GM23338 (cell line): ENCODE measurements at regions not wholly inside any gene's neighbourhood (a gene's known extent, or its start where the extent isn't known, plus 50 kb on each side); places are given as distances from the start of the nearest gene placed in this dataset.

Experiments
- ATAC-seq: fragments of 200-7000 bp; cut with Tn5 transposase; 3 replicates; pipeline ENCODE4 v1.9.1; 2020
- DNase-seq: peaks from one replicate; pipeline ENCODE4 v3.0.0-alpha.2; 2015; ENCODE audit warnings: low spot score
- H2AFZ ChIP-seq: fragments of 200-600 bp; sonication (generic); 2 replicates; pipeline ENCODE4 v1.8.0; 2016; ENCODE audit warnings: antibody characterized with exemption, mild to moderate bottlenecking, moderate library complexity
- H3F3A ChIP-seq: fragments of 200-600 bp; sonication (generic); replicated peaks from 2 replicates; pipeline ENCODE4 v1.8.0; 2017; ENCODE audit warnings: antibody characterized with exemption, mixed run types, low read depth
- H3K27ac ChIP-seq: fragments of 200-600 bp; sonication (generic); 2 replicates; pipeline ENCODE4 v1.6.1; 2016; ENCODE audit warnings: low read depth
- H3K27me3 ChIP-seq: fragments of 200-600 bp; sonication (generic); 2 replicates; pipeline ENCODE4 v1.8.0; 2016; ENCODE audit warnings: mild to moderate bottlenecking, mixed run types, moderate library complexity; ENCODE audit not compliant: insufficient read depth
- H3K36me3 ChIP-seq: fragments of 200-600 bp; sonication (generic); 2 replicates; pipeline ENCODE4 v1.8.0; 2016; ENCODE audit warnings: mild to moderate bottlenecking; ENCODE audit not compliant: insufficient read depth
- H3K4me1 ChIP-seq: fragments of 200-600 bp; sonication (generic); 2 replicates; pipeline ENCODE4 v1.8.0; 2016; ENCODE audit warnings: mild to moderate bottlenecking, moderate library complexity; ENCODE audit not compliant: insufficient read depth
- H3K4me2 ChIP-seq: fragments of 200-600 bp; sonication (generic); 2 replicates; pipeline ENCODE4 v1.7.1; 2017; ENCODE audit warnings: mixed run types
- H3K4me3 ChIP-seq: fragments of 200-600 bp; sonication (generic); 2 replicates; pipeline ENCODE4 v1.6.1; 2016; ENCODE audit warnings: mixed run types
- H3K79me2 ChIP-seq: fragments of 200-600 bp; sonication (generic); replicated peaks from 2 replicates; pipeline ENCODE4 v1.8.0; 2017; ENCODE audit warnings: mild to moderate bottlenecking; ENCODE audit not compliant: insufficient read depth
- H3K9me2 ChIP-seq: fragments of 200-600 bp; sonication (generic); 2 replicates; pipeline ENCODE4 v1.8.0; 2017; ENCODE audit not compliant: insufficient read depth
- H4K20me1 ChIP-seq: fragments of 200-600 bp; sonication (generic); replicated peaks from 2 replicates; pipeline ENCODE4 v1.8.0; 2017; ENCODE audit warnings: mild to moderate bottlenecking; ENCODE audit not compliant: insufficient read depth
- H3K27ac Mint-ChIP-seq: 2 replicates; pipeline ENCODE4 v1.8.0; 2020; ENCODE audit warnings: inconsistent platforms, mild to moderate bottlenecking, moderate library complexity, mixed read lengths
- H3K27me3 Mint-ChIP-seq: 3 replicates; pipeline ENCODE4 v1.8.0; 2022; ENCODE audit warnings: low read depth, mild to moderate bottlenecking, moderate library complexity, mixed read lengths, inconsistent platforms; ENCODE audit not compliant: insufficient read depth, poor library complexity
- H3K36me3 Mint-ChIP-seq: 3 replicates; pipeline ENCODE4 v1.8.0; 2021; ENCODE audit warnings: low read depth, mild to moderate bottlenecking, inconsistent platforms, moderate library complexity, mixed read lengths
- H3K4me1 Mint-ChIP-seq: 3 replicates; pipeline ENCODE4 v1.8.0; 2020; ENCODE audit warnings: mild to moderate bottlenecking, inconsistent platforms, mixed read lengths
- H3K4me3 Mint-ChIP-seq: 3 replicates; pipeline ENCODE4 v1.8.0; 2021; ENCODE audit warnings: moderate library complexity, mild to moderate bottlenecking, inconsistent platforms, mixed read lengths
- H3K9me3 Mint-ChIP-seq: 3 replicates; pipeline ENCODE4 v1.8.0; 2020; ENCODE audit warnings: moderate library complexity, mild to moderate bottlenecking, inconsistent platforms, mixed read lengths
- CREB1 ChIP-seq: fragments of 250-450 bp; sonication (Bioruptor Pico); IDR thresholded peaks from 2 replicates; pipeline ENCODE4 v1.5.0; 2020; ENCODE audit warnings: low read depth, mild to moderate bottlenecking, moderate library complexity
- CTCF ChIP-seq, 2 experiments: fragments of 200-600 bp in 1 of 2; sonication (generic) in 1 of 2; conservative IDR thresholded peaks; 2 replicates each; pipeline versions ENCODE4 v1.5.1 to v1.6.1; 2016 to 2017; ENCODE audit warnings: antibody characterized with exemption in 2 of 2, low read depth in 2 of 2, mild to moderate bottlenecking in 2 of 2, moderate library complexity in 1 of 2
- ETS1 ChIP-seq: IDR thresholded peaks from 2 replicates; pipeline ENCODE4 v1.6.1; 2016; ENCODE audit warnings: antibody characterized with exemption
- EZH2phosphoT487 ChIP-seq: fragments of 200-600 bp; sonication (generic); IDR thresholded peaks from one replicate; pipeline ENCODE4 v1.8.1; 2018; ENCODE audit warnings: antibody characterized with exemption; ENCODE audit not compliant: unreplicated experiment
- ZNF114 ChIP-seq: fragments of 250-450 bp; sonication (Bioruptor Pico); IDR thresholded peaks from 2 replicates; pipeline ENCODE4 v1.5.0; 2020; ENCODE audit warnings: mild to moderate bottlenecking, moderate library complexity
- TF ChIP-seq, protein P1 (sequence below): fragments of 250-450 bp; sonication (Bioruptor Pico); IDR thresholded peaks from 2 replicates; pipeline ENCODE4 v1.5.0; 2020; ENCODE audit warnings: mild to moderate bottlenecking, moderate library complexity
- TF ChIP-seq, protein P2 (sequence below): IDR thresholded peaks from one replicate; pipeline ENCODE4 v1.6.1; 2018; ENCODE audit warnings: antibody characterized with exemption; ENCODE audit not compliant: unreplicated experiment

- TF ChIP-seq, protein P1, sequence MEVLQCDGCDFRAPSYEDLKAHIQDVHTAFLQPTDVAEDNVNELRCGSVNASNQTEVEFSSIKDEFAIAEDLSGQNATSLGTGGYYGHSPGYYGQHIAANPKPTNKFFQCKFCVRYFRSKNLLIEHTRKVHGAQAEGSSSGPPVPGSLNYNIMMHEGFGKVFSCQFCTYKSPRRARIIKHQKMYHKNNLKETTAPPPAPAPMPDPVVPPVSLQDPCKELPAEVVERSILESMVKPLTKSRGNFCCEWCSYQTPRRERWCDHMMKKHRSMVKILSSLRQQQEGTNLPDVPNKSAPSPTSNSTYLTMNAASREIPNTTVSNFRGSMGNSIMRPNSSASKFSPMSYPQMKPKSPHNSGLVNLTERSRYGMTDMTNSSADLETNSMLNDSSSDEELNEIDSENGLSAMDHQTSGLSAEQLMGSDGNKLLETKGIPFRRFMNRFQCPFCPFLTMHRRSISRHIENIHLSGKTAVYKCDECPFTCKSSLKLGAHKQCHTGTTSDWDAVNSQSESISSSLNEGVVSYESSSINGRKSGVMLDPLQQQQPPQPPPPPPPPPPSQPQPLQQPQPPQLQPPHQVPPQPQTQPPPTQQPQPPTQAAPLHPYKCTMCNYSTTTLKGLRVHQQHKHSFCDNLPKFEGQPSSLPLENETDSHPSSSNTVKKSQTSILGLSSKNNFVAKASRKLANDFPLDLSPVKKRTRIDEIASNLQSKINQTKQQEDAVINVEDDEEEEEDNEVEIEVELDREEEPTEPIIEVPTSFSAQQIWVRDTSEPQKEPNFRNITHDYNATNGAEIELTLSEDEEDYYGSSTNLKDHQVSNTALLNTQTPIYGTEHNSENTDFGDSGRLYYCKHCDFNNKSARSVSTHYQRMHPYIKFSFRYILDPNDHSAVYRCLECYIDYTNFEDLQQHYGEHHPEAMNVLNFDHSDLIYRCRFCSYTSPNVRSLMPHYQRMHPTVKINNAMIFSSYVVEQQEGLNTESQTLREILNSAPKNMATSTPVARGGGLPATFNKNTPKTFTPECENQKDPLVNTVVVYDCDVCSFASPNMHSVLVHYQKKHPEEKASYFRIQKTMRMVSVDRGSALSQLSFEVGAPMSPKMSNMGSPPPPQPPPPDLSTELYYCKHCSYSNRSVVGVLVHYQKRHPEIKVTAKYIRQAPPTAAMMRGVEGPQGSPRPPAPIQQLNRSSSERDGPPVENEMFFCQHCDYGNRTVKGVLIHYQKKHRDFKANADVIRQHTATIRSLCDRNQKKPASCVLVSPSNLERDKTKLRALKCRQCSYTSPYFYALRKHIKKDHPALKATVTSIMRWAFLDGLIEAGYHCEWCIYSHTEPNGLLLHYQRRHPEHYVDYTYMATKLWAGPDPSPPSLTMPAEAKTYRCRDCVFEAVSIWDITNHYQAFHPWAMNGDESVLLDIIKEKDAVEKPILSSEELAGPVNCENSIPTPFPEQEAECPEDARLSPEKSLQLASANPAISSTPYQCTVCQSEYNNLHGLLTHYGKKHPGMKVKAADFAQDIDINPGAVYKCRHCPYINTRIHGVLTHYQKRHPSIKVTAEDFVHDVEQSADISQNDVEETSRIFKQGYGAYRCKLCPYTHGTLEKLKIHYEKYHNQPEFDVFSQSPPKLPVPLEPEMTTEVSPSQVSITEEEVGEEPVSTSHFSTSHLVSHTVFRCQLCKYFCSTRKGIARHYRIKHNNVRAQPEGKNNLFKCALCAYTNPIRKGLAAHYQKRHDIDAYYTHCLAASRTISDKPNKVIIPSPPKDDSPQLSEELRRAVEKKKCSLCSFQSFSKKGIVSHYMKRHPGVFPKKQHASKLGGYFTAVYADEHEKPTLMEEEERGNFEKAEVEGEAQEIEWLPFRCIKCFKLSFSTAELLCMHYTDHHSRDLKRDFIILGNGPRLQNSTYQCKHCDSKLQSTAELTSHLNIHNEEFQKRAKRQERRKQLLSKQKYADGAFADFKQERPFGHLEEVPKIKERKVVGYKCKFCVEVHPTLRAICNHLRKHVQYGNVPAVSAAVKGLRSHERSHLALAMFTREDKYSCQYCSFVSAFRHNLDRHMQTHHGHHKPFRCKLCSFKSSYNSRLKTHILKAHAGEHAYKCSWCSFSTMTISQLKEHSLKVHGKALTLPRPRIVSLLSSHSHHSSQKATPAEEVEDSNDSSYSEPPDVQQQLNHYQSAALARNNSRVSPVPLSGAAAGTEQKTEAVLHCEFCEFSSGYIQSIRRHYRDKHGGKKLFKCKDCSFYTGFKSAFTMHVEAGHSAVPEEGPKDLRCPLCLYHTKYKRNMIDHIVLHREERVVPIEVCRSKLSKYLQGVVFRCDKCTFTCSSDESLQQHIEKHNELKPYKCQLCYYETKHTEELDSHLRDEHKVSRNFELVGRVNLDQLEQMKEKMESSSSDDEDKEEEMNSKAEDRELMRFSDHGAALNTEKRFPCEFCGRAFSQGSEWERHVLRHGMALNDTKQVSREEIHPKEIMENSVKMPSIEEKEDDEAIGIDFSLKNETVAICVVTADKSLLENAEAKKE (CRISPR knock-in tag), result no peak
These were observed 104.2 kb downstream of the ACKR3 start (continued) for GRCh38 chr2:236673823-236674185.

GRCh38 chr2:236674238-236674637 lies 104.6 kb downstream of the ACKR3 start:
- no peak overlapping the region for H3K4me3 Mint-ChIP-seq
- TF ChIP-seq ZNF114 (CRISPR knock-in tag), result no peak
- TF ChIP-seq, protein P2, sequence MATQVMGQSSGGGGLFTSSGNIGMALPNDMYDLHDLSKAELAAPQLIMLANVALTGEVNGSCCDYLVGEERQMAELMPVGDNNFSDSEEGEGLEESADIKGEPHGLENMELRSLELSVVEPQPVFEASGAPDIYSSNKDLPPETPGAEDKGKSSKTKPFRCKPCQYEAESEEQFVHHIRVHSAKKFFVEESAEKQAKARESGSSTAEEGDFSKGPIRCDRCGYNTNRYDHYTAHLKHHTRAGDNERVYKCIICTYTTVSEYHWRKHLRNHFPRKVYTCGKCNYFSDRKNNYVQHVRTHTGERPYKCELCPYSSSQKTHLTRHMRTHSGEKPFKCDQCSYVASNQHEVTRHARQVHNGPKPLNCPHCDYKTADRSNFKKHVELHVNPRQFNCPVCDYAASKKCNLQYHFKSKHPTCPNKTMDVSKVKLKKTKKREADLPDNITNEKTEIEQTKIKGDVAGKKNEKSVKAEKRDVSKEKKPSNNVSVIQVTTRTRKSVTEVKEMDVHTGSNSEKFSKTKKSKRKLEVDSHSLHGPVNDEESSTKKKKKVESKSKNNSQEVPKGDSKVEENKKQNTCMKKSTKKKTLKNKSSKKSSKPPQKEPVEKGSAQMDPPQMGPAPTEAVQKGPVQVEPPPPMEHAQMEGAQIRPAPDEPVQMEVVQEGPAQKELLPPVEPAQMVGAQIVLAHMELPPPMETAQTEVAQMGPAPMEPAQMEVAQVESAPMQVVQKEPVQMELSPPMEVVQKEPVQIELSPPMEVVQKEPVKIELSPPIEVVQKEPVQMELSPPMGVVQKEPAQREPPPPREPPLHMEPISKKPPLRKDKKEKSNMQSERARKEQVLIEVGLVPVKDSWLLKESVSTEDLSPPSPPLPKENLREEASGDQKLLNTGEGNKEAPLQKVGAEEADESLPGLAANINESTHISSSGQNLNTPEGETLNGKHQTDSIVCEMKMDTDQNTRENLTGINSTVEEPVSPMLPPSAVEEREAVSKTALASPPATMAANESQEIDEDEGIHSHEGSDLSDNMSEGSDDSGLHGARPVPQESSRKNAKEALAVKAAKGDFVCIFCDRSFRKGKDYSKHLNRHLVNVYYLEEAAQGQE, result no peak
- no peak for TF ChIP-seq CREB1
- no peak for TF ChIP-seq ETS1
- no peak for TF ChIP-seq EZH2phosphoT487
- no peak for TF ChIP-seq CTCF (conservative IDR thresholded peaks at IDR 0.05; ENCODE audit: low read depth in 2 of 2)
- Histone ChIP-seq H3K4me2 (no peak overlapping the region), H2AFZ (no peak overlapping the region), H3K9me2 (0 out of 2 replicates have a peak, but pooled peaks cover 3% of the 10 kb centered on the region), H3K27ac (no peak overlapping the region), H3K36me3 (no peaks in the 10 kb centered on the region), H3K4me1 (no peaks in the 10 kb centered on the region), H3K27me3 (no peaks in the 10 kb centered on the region), H3F3A (no peaks in the 10 kb centered on the region), H3K4me3 (no peak overlapping the region), H4K20me1 (no peaks in the 10 kb centered on the region), H3K79me2 (no peaks in the 10 kb centered on the region)
- H3K27ac Mint-ChIP-seq, result no peak overlapping the region
- DNase-seq (no peak), ATAC-seq (no peak)
- H3K36me3 Mint-ChIP-seq, result peaks cover 13% of the 10 kb centered on the region
- H3K27me3 Mint-ChIP-seq, result no peaks in the 10 kb centered on the region
- H3K9me3 Mint-ChIP-seq, result peaks cover 25% of the 10 kb centered on the region
- H3K4me1 Mint-ChIP-seq, result peaks cover 10% of the 10 kb centered on the region
